Mesenteric fat pad (tissue), 1 donor: ENCODE measurements at regions not wholly inside any gene's neighbourhood (a gene's known extent, or its start where the extent isn't known, plus 50 kb on each side); places are given as distances from the start of the nearest gene placed in this dataset.
"Not testable (repeated sequence)": the region's sequence is repeated elsewhere in the genome, so short reads cannot be mapped to it uniquely, and the experiment has no call there.

ENCODE experiments used
- DNase-seq: peaks from one replicate; pipeline ENCODE4 v3.0.0-alpha.2; 2020; ENCODE audit warnings: low spot score
- donor health status: DM: yes; HTN: yes; CAD: no.

DNA sequence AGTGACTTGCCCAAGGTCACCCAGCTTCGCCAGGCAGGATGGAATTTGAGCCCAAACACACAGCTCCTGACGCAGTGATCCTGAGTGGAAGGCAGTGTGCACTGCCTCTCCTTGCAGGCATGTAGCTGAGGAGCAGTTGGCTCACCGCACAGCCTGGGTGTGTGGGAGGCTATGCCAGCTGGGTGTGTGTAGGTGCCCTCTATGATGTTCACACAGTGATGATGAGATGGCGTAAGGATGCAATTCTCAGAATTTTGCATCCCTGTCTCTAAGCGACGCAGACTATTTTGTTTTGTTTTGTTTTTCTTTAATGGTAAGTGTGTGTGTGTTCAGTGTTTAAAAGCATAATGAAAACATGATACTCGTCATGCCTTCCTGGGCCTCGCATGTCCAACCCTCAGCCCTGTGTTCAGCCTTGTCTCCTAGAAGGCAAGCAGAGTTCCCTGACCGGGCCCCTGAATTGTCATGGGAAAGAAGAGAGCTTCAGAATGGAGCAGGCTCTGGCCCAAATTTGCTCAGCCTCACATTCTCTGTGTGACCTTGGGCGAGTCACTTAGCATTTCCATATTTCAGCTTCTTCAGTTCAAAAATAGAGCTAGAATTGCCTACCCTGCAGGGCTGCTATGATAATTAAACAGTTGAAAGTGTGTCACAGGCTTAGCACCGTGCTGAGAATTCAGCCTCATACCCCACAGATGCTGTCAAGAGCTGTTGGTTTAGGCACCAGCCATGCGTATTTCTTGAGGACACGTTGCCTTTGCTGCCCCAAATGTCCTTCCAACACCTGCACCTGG is 603.6 kb upstream of the RAB6C start:
- no peak for DNase-seq

GRCh38 chr2:129376426-129377077 is 602.9 kb upstream of the RAB6C start:
- DNase-seq, result no peak

GRCh38 chr2:129377078-129377469 is 602.4 kb upstream of the RAB6C start:
- no peak for DNase-seq

DNA sequence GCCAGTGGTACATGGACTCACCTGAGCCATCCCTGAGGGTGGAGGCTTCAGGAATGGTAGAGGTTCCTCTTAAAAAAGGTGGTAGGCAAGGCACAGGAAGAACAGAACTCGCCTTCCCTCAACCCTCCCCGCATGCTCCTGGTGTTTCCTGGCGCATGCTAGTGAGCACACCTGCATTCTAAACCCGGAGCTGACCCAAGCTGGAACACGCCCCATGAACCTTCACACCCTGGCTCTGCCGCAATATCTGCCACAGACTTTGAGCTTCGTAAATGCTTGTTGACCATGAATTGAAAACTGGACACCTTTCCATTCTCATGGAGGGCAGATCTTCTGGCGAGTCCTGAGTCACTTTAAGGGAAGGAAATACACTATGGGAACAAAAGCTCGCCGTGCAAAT is 601.3 kb upstream of the RAB6C start:
- no peak for DNase-seq

GRCh38 chr2:129379411-129379810 is 600.1 kb upstream of the RAB6C start:
- DNase-seq, result no peak

DNA sequence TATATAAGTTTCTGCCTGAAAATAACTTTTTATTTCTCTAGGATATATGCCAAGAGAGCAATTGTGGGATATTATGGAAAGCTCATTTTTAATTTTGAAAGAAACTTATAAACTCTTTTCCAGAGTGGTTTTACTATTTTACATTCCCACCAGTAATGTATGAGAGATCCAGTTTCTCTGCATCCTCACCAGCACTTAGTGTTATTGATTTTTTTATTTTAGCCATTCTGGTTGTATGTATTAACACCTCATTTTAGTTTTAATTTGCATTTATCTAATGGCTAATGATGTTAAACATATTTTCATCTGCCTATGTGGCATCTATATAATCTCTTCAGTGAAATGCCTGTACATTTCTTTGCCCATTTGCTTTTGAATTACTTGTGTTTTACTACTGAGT is 597.7 kb upstream of the RAB6C start:
- no peak for DNase-seq

- no peak for DNase-seq
Measured at GRCh38 chr2:129388870-129389269, 590.6 kb upstream of the RAB6C start.

GRCh38 chr2:129393816-129394215 is 585.6 kb upstream of the RAB6C start:
- no peak for DNase-seq

- DNase-seq, result no peak
Measured at GRCh38 chr2:129396980-129397599, 582.4 kb upstream of the RAB6C start.

GRCh38 chr2:129400826-129401225 is 578.6 kb upstream of the RAB6C start:
- no peak for DNase-seq

- DNase-seq, result no peak
Measured at GRCh38 chr2:129402076-129402475, 577.4 kb upstream of the RAB6C start.

GRCh38 chr2:129404000-129404685 is 575.3 kb upstream of the RAB6C start:
- DNase-seq, result no peak

DNA sequence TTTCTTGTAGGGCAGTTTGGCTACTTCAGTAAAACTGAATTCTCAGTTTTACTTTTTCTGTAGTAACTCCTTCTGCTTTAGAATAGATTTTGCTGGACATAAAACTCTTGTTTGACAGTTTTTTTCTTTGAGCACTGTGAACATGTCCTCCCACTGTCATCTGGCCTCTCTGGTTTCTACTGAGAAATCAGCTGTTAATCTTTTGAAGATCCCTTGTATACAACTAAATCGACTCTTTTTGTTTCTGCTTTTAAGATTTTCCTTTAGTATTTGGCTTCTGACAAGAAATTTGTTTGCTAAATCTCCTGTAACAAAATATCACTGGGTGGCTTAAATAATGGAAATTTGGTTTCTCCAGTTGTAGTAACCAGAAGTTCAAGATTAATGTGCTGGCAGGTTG is 570.9 kb upstream of the RAB6C start:
- DNase-seq, result no peak

- not testable (repeated sequence) for DNase-seq
Measured at GRCh38 chr2:129417041-129417440, 562.4 kb upstream of the RAB6C start.

GRCh38 chr2:129422028-129422427 is 557.4 kb upstream of the RAB6C start:
- DNase-seq, result no peak

DNA sequence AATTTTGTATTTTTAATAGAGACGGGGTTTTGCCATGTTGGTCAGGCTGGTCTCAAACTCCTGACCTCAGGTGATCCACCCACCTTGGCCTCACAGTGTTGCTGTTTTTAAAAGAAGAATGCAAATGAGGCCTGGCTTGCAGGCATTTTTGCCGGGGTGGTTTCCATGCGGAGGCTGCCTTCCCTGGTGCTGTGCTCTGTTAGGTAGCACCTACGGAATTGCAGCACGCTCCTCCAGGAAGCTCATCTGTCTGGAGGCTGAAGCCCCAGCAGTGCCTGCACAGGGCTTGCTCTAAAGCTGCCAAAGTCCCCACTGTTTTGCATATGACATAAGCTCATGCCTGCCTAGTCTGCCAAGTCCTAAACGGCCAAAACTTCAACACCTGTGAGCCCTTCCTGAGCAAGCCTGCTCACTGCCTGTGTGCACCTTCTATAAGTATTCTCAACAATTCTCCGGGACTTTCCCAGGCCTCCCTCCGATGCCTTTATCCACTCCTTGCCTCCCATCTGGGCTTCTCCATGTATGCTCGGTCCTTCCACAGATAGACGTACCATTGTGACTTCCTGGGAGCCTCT is 551.3 kb upstream of the RAB6C start:
- no peak for DNase-seq

- DNase-seq, result no peak
Measured at GRCh38 chr2:129430911-129431310, 548.6 kb upstream of the RAB6C start.

DNA sequence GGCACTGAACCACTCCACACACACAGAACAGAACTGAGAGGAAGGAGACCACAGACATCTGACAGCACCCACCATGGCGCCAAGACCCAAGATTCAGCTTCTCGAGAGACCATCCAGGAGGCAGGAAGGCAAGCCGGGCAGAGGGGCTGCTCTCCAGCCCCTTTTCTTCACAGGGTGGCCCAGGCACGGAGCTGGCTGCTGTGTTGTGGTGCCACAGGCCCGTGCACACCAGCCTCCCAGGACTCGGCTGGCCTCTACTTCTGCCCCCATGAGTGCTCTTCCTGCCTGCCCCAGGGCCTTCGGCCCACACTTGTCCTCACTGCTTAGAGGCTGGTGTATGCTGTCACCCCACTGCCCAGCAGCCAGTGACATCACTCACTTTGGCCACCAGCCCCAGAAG is 547.6 kb upstream of the RAB6C start:
- DNase-seq, result no peak

- no peak for DNase-seq
Measured at GRCh38 chr2:129436809-129437208, 542.7 kb upstream of the RAB6C start.

GRCh38 chr2:129437725-129438124 is 541.7 kb upstream of the RAB6C start:
- DNase-seq, result no peak

GRCh38 chr2:129438501-129439057 is 540.9 kb upstream of the RAB6C start:
- DNase-seq, result no peak
